CD14-positive monocyte (primary cell): ENCODE measurements at regions not wholly inside any gene's neighbourhood (a gene's known extent, or its start where the extent isn't known, plus 50 kb on each side); places are given as distances from the start of the nearest gene placed in this dataset.

Source experiments
- DNase-seq, 3 donors: peaks; one replicate each; pipeline ENCODE4 v3.0.0-alpha.2; 2011 to 2022
- H2AFZ ChIP-seq: 2 replicates; pipeline ENCODE4 v1.6.0; 2012; ENCODE audit warnings: mild to moderate bottlenecking, low read depth, low read length, inconsistent platforms; ENCODE audit not compliant: insufficient read depth, poor library complexity, severe bottlenecking
- H3K27ac ChIP-seq, 2 donors: 1 replicate in 1 of 2; 2 replicates in 1 of 2; pipeline ENCODE4 v1.5.1; 2012 to 2013; ENCODE audit warnings: low read length in 2 of 2, control low read depth in 1 of 2, inconsistent platforms in 1 of 2, low read depth in 1 of 2, mild to moderate bottlenecking in 1 of 2
- H3K27me3 ChIP-seq, 2 donors: one replicate each; pipeline versions ENCODE4 v1.6.0 to v1.6.1; 2011 to 2013; ENCODE audit warnings: low read length in 2 of 2; ENCODE audit not compliant: control insufficient read depth in 2 of 2, insufficient read depth in 2 of 2
- H3K36me3 ChIP-seq, 2 donors: replicated peaks in 1 of 2; 1 replicate in 1 of 2; 2 replicates in 1 of 2; pipeline versions ENCODE4 v1.5.1 to v1.6.1; 2012 to 2013; ENCODE audit warnings: low read length in 2 of 2, control low read depth in 1 of 2, inconsistent platforms in 1 of 2, mild to moderate bottlenecking in 1 of 2; ENCODE audit not compliant: insufficient read depth in 2 of 2, control insufficient read depth in 1 of 2
- H3K4me1 ChIP-seq, 2 donors: 1 replicate in 1 of 2; 2 replicates in 1 of 2; pipeline versions ENCODE4 v1.5.1 to v1.6.1; 2012 to 2013; ENCODE audit warnings: low read length in 2 of 2, control low read depth in 1 of 2, inconsistent platforms in 1 of 2, mild to moderate bottlenecking in 1 of 2, moderate library complexity in 1 of 2; ENCODE audit not compliant: insufficient read depth in 2 of 2, control insufficient read depth in 1 of 2
- H3K4me2 ChIP-seq: replicated peaks from 2 replicates; pipeline ENCODE3; 2012; ENCODE audit warnings: low read length, moderate library complexity, mild to moderate bottlenecking; ENCODE audit not compliant: poor library complexity, severe bottlenecking; ENCODE audit errors: extremely low read depth
- H3K4me3 ChIP-seq, 3 experiments: fragments of 200-600 bp in 1 of 3; sonication (generic) in 1 of 3; replicated peaks in 1 of 3; 1 replicate in 2 of 3; 2 replicates in 1 of 3; pipeline ENCODE4 v1.5.1; 2011 to 2013; ENCODE audit warnings: low read length in 3 of 3, mild to moderate bottlenecking in 3 of 3, control low read depth in 2 of 3, low read depth in 2 of 3, inconsistent platforms in 1 of 3, moderate library complexity in 1 of 3
- H3K79me2 ChIP-seq: 2 replicates; pipeline ENCODE4 v1.6.0; 2012; ENCODE audit warnings: mild to moderate bottlenecking, control low read depth, inconsistent platforms, low read length, moderate library complexity; ENCODE audit not compliant: insufficient read depth
- H3K9ac ChIP-seq: 2 replicates; pipeline ENCODE4 v1.6.0; 2017; ENCODE audit warnings: low read length, mild to moderate bottlenecking; ENCODE audit not compliant: insufficient read depth, poor library complexity, severe bottlenecking
- H3K9me3 ChIP-seq, 2 donors: replicated peaks in 1 of 2; 1 replicate in 1 of 2; 2 replicates in 1 of 2; pipeline versions ENCODE4 v1.5.1 to v1.6.1; 2012 to 2013; ENCODE audit warnings: low read length in 2 of 2, control low read depth in 1 of 2; ENCODE audit not compliant: control insufficient read depth in 1 of 2, insufficient read depth in 1 of 2
- H4K20me1 ChIP-seq: 2 replicates; pipeline ENCODE4 v1.6.0; 2012; ENCODE audit warnings: mild to moderate bottlenecking, low read length, control low read depth, moderate library complexity; ENCODE audit not compliant: insufficient read depth
- H3K27ac Mint-ChIP-seq, 7 donors: one replicate each; pipeline ENCODE4 v1.8.0; 2020; ENCODE audit warnings: mild to moderate bottlenecking in 7 of 7, mixed read lengths in 7 of 7, moderate library complexity in 6 of 7, inconsistent platforms in 2 of 7
- H3K27me3 Mint-ChIP-seq, 3 donors: one replicate each; pipeline ENCODE4 v1.8.0; 2021 to 2022; ENCODE audit warnings: low read depth in 3 of 3, mild to moderate bottlenecking in 3 of 3, mixed read lengths in 3 of 3, moderate library complexity in 3 of 3, inconsistent platforms in 1 of 3
- H3K36me3 Mint-ChIP-seq, 2 donors: one replicate each; pipeline ENCODE4 v1.8.0; 2020; ENCODE audit warnings: mixed read lengths in 2 of 2, inconsistent platforms in 1 of 2, mild to moderate bottlenecking in 1 of 2
- H3K4me1 Mint-ChIP-seq: one replicate; pipeline ENCODE4 v1.8.0; 2020; ENCODE audit warnings: mild to moderate bottlenecking, mixed read lengths
- H3K4me3 Mint-ChIP-seq, 2 donors: one replicate each; pipeline ENCODE4 v1.8.0; 2020; ENCODE audit warnings: mild to moderate bottlenecking in 2 of 2, mixed read lengths in 2 of 2, moderate library complexity in 1 of 2
- H3K9me3 Mint-ChIP-seq, 7 donors: one replicate each; pipeline ENCODE4 v1.8.0; 2020 to 2022; ENCODE audit warnings: mixed read lengths in 7 of 7, mild to moderate bottlenecking in 6 of 7, moderate library complexity in 6 of 7, inconsistent platforms in 2 of 7
- CTCF ChIP-seq: fragments of 200-600 bp; IDR thresholded peaks from one replicate; pipeline ENCODE4 v1.8.0; 2022; ENCODE audit warnings: antibody characterized with exemption, mild to moderate bottlenecking
- WGBS: methylation state at CpG from one replicate; pipeline ENCODE4 v1.1.5; 2013; ENCODE audit warnings: missing lambda C conversion rate; ENCODE audit not compliant: insufficient coverage; 5-methylcytosine and 5-hydroxymethylcytosine counted together
- intact Hi-C, 2 donors: fragments of 100-400 bp; cut with micrococcal nuclease; formaldehyde crosslinking; loops; one replicate each; pipeline versions ENCODE4 v1.15.0 to v1.15.1; 2023

GRCh38 chr21:25507522-25507921 is 99.8 kb downstream of the MRPL39 start:
- H3K79me2 ChIP-seq, result no peaks in the 10 kb centered on the region
- H3K9me3 ChIP-seq, result peaks cover 8 to 12% of the 10 kb centered on the region in 2 donors
- H3K36me3 Mint-ChIP-seq, result no peaks in the 10 kb centered on the region
- H3K4me3 ChIP-seq, result no peak overlapping the region
- no peak overlapping the region for H3K27ac Mint-ChIP-seq
- no peak overlapping the region for H2AFZ ChIP-seq
- H3K27me3 ChIP-seq, result no peaks in the 10 kb centered on the region
- peaks cover 2 to 3% of the 10 kb centered on the region in 2 donors for H3K4me1 ChIP-seq
- no peak overlapping the region for H3K4me3 Mint-ChIP-seq
- no peak overlapping the region for H3K4me2 ChIP-seq
- no peak for TF ChIP-seq CTCF
- no peak overlapping the region for H3K27ac ChIP-seq
- no peaks in the 10 kb centered on the region for H3K36me3 ChIP-seq
- intact Hi-C loops, result no loop called here
- peaks cover 6% of the 10 kb centered on the region for H3K4me1 Mint-ChIP-seq
- peaks cover 8 to 15% (median 10%) of the 10 kb centered on the region in 7 donors for H3K9me3 Mint-ChIP-seq
- no peak overlapping the region for H3K9ac ChIP-seq
- peaks cover 0 to 4% (median 0%) of the 10 kb centered on the region in 3 donors for H3K27me3 Mint-ChIP-seq
- DNase-seq, result no peak
- no peaks in the 10 kb centered on the region for H4K20me1 ChIP-seq

GRCh38 chr21:25506887-25507286 is 100.4 kb downstream of the MRPL39 start:
- H4K20me1 ChIP-seq, result no peaks in the 10 kb centered on the region
- no peak overlapping the region for H3K4me2 ChIP-seq
- Mint-ChIP-seq H3K4me3 (no peak overlapping the region), H3K27ac (no peak overlapping the region), H3K27me3 (peaks cover 0 to 4% (median 0%) of the 10 kb centered on the region in 3 donors), H3K4me1 (peaks cover 11% of the 10 kb centered on the region), H3K9me3 (peaks cover 9 to 18% (median 16%) of the 10 kb centered on the region in 7 donors), H3K36me3 (no peaks in the 10 kb centered on the region)
- no peak overlapping the region for H3K4me3 ChIP-seq
- no peak overlapping the region for H2AFZ ChIP-seq
- no peak for TF ChIP-seq CTCF
- H3K9me3 ChIP-seq, result peaks cover 14 to 18% of the 10 kb centered on the region in 2 donors
- 100% methylated on average over 1 of the region's 6 CpGs for WGBS
- H3K79me2 ChIP-seq, result no peaks in the 10 kb centered on the region
- DNase-seq, result no peak
- peaks cover 7 to 9% of the 10 kb centered on the region in 2 donors for H3K4me1 ChIP-seq
- no peaks in the 10 kb centered on the region for H3K27me3 ChIP-seq
- H3K9ac ChIP-seq, result no peak overlapping the region
- intact Hi-C loops, result no loop called here
- no peak overlapping the region for H3K27ac ChIP-seq
- H3K36me3 ChIP-seq, result no peaks in the 10 kb centered on the region
